ENCODE measurements at regions not wholly inside any gene's neighbourhood (a gene's known extent, or its start where the extent isn't known, plus 50 kb on each side); places are given as distances from the start of the nearest gene placed in this dataset.

DNA sequence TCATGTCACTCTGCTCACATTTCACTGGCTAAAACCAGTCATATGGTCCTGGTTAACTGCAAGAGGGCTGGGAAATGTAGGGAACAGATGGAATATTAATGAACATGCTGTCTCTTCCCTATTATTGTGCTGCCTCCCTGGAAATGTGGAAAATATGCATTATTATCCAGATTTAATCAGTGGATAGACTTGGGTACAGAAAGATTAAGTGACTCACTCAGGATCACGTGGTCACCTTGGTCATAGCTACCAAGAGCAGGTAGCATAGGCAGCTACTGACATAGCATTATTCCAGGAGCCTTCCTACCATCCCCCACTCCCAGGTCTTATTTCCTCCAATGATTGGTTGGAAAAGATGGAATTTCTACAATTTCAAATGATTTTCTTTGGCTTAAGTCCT, 141.1 kb downstream of the HRH4 start:
- no peak for TF ChIP-seq POLR2AphosphoS5 (IDR thresholded peaks at IDR 0.05)
- TF ChIP-seq, protein P1, sequence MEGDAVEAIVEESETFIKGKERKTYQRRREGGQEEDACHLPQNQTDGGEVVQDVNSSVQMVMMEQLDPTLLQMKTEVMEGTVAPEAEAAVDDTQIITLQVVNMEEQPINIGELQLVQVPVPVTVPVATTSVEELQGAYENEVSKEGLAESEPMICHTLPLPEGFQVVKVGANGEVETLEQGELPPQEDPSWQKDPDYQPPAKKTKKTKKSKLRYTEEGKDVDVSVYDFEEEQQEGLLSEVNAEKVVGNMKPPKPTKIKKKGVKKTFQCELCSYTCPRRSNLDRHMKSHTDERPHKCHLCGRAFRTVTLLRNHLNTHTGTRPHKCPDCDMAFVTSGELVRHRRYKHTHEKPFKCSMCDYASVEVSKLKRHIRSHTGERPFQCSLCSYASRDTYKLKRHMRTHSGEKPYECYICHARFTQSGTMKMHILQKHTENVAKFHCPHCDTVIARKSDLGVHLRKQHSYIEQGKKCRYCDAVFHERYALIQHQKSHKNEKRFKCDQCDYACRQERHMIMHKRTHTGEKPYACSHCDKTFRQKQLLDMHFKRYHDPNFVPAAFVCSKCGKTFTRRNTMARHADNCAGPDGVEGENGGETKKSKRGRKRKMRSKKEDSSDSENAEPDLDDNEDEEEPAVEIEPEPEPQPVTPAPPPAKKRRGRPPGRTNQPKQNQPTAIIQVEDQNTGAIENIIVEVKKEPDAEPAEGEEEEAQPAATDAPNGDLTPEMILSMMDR (IDR thresholded peaks at IDR 0.05) = no peak
